HAP-1 (cell line): ENCODE measurements at regions not wholly inside any gene's neighbourhood (a gene's known extent, or its start where the extent isn't known, plus 50 kb on each side); places are given as distances from the start of the nearest gene placed in this dataset.
A peak's percentile ranks its signal among the peaks of the same experiment; 100 is the strongest.
"Not testable (repeated sequence)": the region's sequence is repeated elsewhere in the genome, so short reads cannot be mapped to it uniquely, and the experiment has no call there.

Experiments
- DNase-seq, 2 experiments: peaks; one replicate each; pipeline ENCODE4 v3.0.0-alpha.2; 2016 to 2020; ENCODE audit warnings: low spot score in 2 of 2
- H3K27me3 ChIP-seq: fragments of 250-450 bp; sonication (Bioruptor Pico); 2 replicates; pipeline ENCODE4 v1.5.1; 2020; ENCODE audit warnings: low read depth, mild to moderate bottlenecking, moderate library complexity
- H3K36me3 ChIP-seq: fragments of 250-450 bp; sonication (Bioruptor Pico); replicated peaks from 2 replicates; pipeline ENCODE4 v1.5.1; 2020; ENCODE audit warnings: mild to moderate bottlenecking
- H3K4me1 ChIP-seq: fragments of 250-450 bp; sonication (Bioruptor Pico); 2 replicates; pipeline ENCODE4 v1.5.1; 2020; ENCODE audit warnings: mild to moderate bottlenecking
- H3K4me3 ChIP-seq: fragments of 250-450 bp; sonication (Bioruptor Pico); 2 replicates; pipeline ENCODE4 v1.5.1; 2020; ENCODE audit warnings: mild to moderate bottlenecking, moderate library complexity
- H3K9me3 ChIP-seq: fragments of 250-450 bp; sonication (Bioruptor Pico); 2 replicates; pipeline ENCODE4 v1.5.1; 2020; ENCODE audit warnings: mild to moderate bottlenecking, moderate library complexity
- in situ Hi-C: fragments of 300-500 bp; cut with MboI; formaldehyde crosslinking; loops from 3 replicates; pipeline ENCODE4 v1.14.3; 2020; ENCODE audit warnings: low sequenced_read_pairs, inconsistent platforms, mixed read lengths

GRCh38 chr10:33661580-33662336, 327.3 kb upstream of the NRP1 start:
- in situ Hi-C loops = no loop called here
- Histone ChIP-seq H3K36me3 (no peaks in the 10 kb centered on the region), H3K4me3 (no peak overlapping the region), H3K27me3 (no peaks in the 10 kb centered on the region), H3K9me3 (no peaks in the 10 kb centered on the region; the same call in 1 of the 2 replicates), H3K4me1 (peaks cover 15% of the 10 kb centered on the region)
- peak in 1 of 2 experiments; percentile 14 for DNase-seq

DNA sequence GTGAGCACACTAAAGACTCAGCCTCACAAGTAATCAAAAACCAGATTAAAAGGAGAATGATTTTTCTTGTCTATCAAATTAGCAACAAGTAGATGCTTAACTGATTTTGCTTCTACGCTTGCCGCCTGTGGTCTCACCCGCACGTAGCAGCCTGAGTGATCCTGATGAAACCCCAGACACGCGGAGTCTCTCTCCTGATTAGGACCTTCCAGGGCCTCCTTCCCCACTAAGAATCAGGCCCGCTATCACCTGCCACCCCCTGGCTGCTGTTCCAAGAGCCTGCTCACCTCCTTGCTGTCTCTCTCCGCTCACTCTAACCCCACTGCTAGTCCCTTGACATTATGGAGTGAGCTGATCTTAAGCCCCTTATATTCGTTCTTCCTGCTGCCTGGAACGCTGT, 325.9 kb upstream of the NRP1 start:
- no peaks in the 10 kb centered on the region for H3K36me3 ChIP-seq
- in situ Hi-C loops = no loop called here
- no peak for DNase-seq
- H3K27me3 ChIP-seq = no peaks in the 10 kb centered on the region
- H3K9me3 ChIP-seq = no peaks in the 10 kb centered on the region; the same call in 1 of the 2 replicates
- H3K4me3 ChIP-seq = no peak overlapping the region
- H3K4me1 ChIP-seq = peaks cover 15% of the 10 kb centered on the region

DNA sequence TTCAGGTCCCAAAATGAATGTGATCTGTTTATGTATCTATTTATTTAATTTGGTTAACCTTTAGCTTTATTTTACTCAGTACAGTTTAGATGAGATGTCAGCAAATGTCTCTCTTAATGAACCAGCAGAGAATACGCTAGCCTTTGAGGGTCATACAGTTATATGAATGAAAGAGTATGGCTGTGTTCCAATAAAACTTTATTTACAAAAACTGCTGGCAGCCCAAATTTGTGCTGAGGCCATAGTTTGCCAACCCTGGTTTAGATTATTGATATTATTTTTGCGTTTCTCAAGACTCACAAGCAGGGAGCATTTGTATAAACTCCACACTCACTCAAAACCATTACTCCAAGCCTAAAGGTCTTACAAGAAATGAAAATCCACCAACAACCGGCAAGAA, 323.4 kb upstream of the NRP1 start:
- H3K9me3 ChIP-seq = no peaks in the 10 kb centered on the region
- no peak for DNase-seq
- H3K4me3 ChIP-seq = no peak overlapping the region
- no peaks in the 10 kb centered on the region for H3K27me3 ChIP-seq
- in situ Hi-C loops = no loop called here
- peaks cover 15% of the 10 kb centered on the region for H3K4me1 ChIP-seq
- no peaks in the 10 kb centered on the region for H3K36me3 ChIP-seq

- Histone ChIP-seq H3K4me1 (peaks cover 15% of the 10 kb centered on the region), H3K36me3 (no peaks in the 10 kb centered on the region), H3K27me3 (no peaks in the 10 kb centered on the region), H3K4me3 (no peak overlapping the region), H3K9me3 (no peaks in the 10 kb centered on the region)
- in situ Hi-C loops = no loop called here
- DNase-seq = peak in 1 of 2 experiments; percentile 24
Observed at GRCh38 chr10:33657154-33657908, 322.9 kb upstream of the NRP1 start.

DNA sequence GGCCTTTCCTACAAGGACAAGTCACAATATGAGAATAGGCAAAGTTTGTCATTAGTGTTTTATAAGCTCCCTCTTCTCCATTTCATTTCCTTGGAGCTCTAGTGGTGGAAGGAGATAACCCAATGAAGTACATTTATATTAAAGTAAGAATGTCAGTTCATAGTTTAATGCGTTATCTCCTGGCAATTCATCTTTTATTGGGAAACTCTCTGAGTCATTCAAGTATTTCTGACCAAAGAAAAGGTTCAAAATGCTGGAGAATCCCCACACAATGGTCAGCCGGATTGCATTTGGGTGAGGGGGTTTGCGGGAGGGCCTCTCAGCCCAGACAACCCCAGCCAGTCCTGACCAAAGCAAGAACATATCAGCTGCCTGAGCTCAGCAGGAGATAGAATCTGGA, 321.5 kb upstream of the NRP1 start:
- in situ Hi-C loops = no loop called here
- Histone ChIP-seq H3K4me1 (peaks cover 15% of the 10 kb centered on the region), H3K4me3 (no peak overlapping the region), H3K27me3 (no peaks in the 10 kb centered on the region), H3K36me3 (no peaks in the 10 kb centered on the region), H3K9me3 (no peaks in the 10 kb centered on the region)
- no peak for DNase-seq

- Histone ChIP-seq H3K4me3 (no peak overlapping the region), H3K27me3 (no peaks in the 10 kb centered on the region), H3K9me3 (no peaks in the 10 kb centered on the region), H3K36me3 (no peaks in the 10 kb centered on the region), H3K4me1 (peaks cover 15% of the 10 kb centered on the region)
- DNase-seq = no peak
- in situ Hi-C loops = no loop called here
Observed at GRCh38 chr10:33655165-33655815, 320.8 kb upstream of the NRP1 start.

GRCh38 chr10:33653584-33654367, 319.3 kb upstream of the NRP1 start:
- in situ Hi-C loops = no loop called here
- no peaks in the 10 kb centered on the region for H3K27me3 ChIP-seq
- DNase-seq = no peak
- H3K4me1 ChIP-seq = peaks cover 3% of the 10 kb centered on the region
- no peaks in the 10 kb centered on the region for H3K9me3 ChIP-seq
- H3K4me3 ChIP-seq = no peak overlapping the region
- no peaks in the 10 kb centered on the region for H3K36me3 ChIP-seq

DNA sequence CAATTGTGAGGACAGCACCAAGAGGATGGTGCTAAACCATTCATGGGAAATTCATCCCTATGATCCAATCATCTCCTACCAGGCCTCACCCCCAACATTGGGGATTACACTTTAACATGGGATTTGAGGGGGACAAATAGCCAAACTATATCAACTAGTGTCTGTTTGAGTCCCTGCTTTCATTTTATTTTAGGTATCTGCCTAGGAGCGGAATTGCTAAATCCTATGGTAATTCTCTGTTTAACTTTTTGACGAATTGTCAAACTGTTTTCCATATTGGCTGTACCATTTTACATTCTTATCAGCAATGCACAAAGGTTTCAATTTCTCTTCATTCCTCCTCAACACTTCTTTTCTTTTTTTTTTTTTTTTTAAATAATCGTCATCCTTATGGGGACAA, 318.4 kb upstream of the NRP1 start:
- Histone ChIP-seq H3K4me3 (no peak overlapping the region), H3K4me1 (no peaks in the 10 kb centered on the region), H3K36me3 (no peaks in the 10 kb centered on the region), H3K9me3 (no peaks in the 10 kb centered on the region), H3K27me3 (no peaks in the 10 kb centered on the region)
- no peak for DNase-seq
- in situ Hi-C loops = no loop called here

DNA sequence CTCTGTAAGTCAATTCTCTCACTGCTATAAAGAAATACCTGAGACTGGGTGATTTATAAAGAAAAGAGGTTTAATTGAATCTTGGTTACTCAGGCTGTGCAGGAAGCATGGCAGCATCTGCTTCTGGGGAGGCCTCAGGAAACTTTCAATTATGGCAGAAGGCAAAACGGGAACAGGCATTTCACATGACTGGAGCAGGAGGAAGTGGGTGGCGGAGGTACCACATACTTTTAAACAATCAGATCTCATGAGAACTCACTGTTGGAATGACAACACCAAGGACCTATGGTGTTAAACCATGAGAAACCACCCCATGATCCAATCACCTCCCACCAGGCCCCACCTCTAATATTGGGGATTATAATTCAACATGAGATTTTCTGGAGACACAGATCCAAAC, 315.7 kb upstream of the NRP1 start:
- H3K4me1 ChIP-seq, DNase-seq, H3K36me3 ChIP-seq, in situ Hi-C loops, H3K4me3 ChIP-seq, H3K9me3 ChIP-seq, H3K27me3 ChIP-seq: not testable (repeated sequence)

- Histone ChIP-seq H3K4me3 (no peak overlapping the region), H3K36me3 (no peaks in the 10 kb centered on the region), H3K9me3 (peaks cover 2% of the 10 kb centered on the region; the same call in 1 of the 2 replicates), H3K27me3 (0 out of 2 replicates have a peak, but pooled peaks cover 2% of the 10 kb centered on the region), H3K4me1 (no peaks in the 10 kb centered on the region)
- in situ Hi-C loops = no loop called here
- no peak for DNase-seq
Observed at GRCh38 chr10:33643042-33643441, 308.6 kb upstream of the NRP1 start.

DNA sequence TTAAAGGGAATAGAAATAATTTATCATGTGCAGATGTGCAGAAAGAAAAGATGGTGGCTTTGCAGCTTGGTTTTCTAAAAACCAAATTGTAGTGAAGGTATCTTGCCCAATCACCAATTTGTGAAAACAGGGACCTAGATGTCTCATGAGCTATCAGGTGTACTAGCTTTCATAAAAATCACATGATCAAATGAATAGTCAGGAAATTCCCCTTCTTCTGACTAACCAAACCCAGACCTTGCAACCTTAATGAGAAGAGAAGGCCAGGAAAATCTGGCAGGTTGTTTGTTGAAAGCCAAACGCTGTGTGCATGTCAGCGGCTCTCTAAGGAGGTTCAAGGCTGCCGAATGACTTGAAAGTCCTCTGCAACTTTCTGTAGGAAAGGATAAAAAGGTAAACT, 304.4 kb upstream of the NRP1 start:
- 0 out of 2 replicates have a peak, but pooled peaks cover 2% of the 10 kb centered on the region for H3K27me3 ChIP-seq
- no peak overlapping the region for H3K4me3 ChIP-seq
- no peaks in the 10 kb centered on the region for H3K4me1 ChIP-seq
- H3K9me3 ChIP-seq = peaks cover 2% of the 10 kb centered on the region; the same call in 1 of the 2 replicates
- no peak for DNase-seq
- no peaks in the 10 kb centered on the region for H3K36me3 ChIP-seq
- in situ Hi-C loops = no loop called here

DNA sequence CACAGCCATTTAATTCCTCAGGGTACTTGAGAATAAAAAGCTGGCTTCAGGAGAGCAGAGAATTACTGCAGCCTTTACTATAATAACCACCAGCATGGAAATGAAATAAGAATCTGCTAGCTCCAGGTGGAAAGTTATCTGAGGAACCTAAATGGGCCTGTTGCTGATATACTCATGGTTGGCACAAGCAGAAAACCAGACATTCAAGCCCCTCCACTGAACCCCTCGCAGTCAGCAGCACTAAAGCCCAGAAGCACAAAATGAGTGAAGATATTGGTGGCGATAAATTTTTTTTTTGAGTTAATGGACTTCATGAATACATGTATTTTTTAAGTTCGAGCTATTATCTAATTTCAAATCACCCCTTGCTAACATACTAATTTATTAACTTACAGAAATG, 303.9 kb upstream of the NRP1 start:
- H3K4me3 ChIP-seq = no peak overlapping the region
- no peaks in the 10 kb centered on the region for H3K36me3 ChIP-seq
- no peaks in the 10 kb centered on the region for H3K4me1 ChIP-seq
- H3K9me3 ChIP-seq = peaks cover 2% of the 10 kb centered on the region; the same call in 1 of the 2 replicates
- in situ Hi-C loops = no loop called here
- H3K27me3 ChIP-seq = no peaks in the 10 kb centered on the region
- no peak for DNase-seq

DNA sequence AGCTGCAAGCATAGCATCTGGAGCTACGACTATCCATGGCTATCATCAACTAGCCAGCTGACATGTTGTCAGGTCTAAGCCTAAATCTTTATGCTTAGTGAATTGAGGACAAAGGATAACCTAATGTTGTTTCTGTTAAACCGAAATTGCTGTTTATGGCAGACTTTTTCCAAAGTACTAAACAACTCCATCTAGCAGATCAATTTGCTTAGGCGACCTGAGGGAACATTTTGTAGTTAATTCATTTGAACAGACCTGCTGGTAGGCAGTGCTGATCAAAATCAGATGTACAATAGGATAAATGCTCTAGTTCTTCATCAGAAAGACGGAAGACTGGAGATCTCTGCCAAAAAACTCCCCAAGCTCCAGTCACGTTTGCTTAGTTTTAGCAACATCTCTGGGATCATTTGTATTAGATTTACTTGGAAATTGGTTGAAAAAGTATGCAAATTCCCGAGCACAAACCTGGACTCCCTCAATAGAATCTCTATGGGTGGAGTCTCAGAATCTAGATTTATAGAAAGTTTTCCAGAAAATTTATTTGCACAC, 301.6 kb upstream of the NRP1 start:
- H3K36me3 ChIP-seq = no peaks in the 10 kb centered on the region
- no peaks in the 10 kb centered on the region for H3K27me3 ChIP-seq
- H3K4me1 ChIP-seq = no peaks in the 10 kb centered on the region
- no peak overlapping the region for H3K4me3 ChIP-seq
- H3K9me3 ChIP-seq = no peaks in the 10 kb centered on the region
- no peak for DNase-seq
- in situ Hi-C loops = no loop called here
